ENCODE measurements at regions not wholly inside any gene's neighbourhood (a gene's known extent, or its start where the extent isn't known, plus 50 kb on each side); places are given as distances from the start of the nearest gene placed in this dataset.
"Not testable (repeated sequence)": the region's sequence is repeated elsewhere in the genome, so short reads cannot be mapped to it uniquely, and the experiment has no call there.

DNA sequence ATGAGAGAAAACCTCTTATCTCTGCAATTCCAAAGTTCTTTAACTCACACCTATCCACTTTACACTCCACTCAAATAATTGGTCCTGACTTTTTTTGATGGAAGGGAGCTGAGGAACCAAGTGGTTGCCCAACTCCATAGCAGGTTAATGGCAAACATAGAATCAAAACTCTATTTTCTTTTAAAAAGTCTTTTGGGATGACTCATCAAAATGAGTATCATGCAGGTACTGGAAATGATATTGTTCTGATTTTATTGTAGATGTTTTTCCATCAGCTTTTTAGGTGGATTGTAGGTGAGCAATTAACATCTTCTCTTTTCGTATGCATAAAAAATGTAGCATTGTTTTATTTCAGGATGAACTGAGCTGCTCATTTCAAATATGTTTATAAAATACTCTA, 239.5 kb downstream of the SATB1 start:
- H3T11ph ChIP-seq (ENCODE audit: low read length), result no peak overlapping the region
- TF ChIP-seq, protein P1, sequence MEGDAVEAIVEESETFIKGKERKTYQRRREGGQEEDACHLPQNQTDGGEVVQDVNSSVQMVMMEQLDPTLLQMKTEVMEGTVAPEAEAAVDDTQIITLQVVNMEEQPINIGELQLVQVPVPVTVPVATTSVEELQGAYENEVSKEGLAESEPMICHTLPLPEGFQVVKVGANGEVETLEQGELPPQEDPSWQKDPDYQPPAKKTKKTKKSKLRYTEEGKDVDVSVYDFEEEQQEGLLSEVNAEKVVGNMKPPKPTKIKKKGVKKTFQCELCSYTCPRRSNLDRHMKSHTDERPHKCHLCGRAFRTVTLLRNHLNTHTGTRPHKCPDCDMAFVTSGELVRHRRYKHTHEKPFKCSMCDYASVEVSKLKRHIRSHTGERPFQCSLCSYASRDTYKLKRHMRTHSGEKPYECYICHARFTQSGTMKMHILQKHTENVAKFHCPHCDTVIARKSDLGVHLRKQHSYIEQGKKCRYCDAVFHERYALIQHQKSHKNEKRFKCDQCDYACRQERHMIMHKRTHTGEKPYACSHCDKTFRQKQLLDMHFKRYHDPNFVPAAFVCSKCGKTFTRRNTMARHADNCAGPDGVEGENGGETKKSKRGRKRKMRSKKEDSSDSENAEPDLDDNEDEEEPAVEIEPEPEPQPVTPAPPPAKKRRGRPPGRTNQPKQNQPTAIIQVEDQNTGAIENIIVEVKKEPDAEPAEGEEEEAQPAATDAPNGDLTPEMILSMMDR (conservative IDR thresholded peaks at IDR 0.05), result no peak
- H3K4me2 ChIP-seq (ENCODE audit: insufficient read depth, insufficient read length, low read length), result no peak overlapping the region
- no peak for DNase-seq
- no peak overlapping the region for H2BK15ac ChIP-seq (ENCODE audit: low read depth, low read length)
- no peaks in the 10 kb centered on the region for H3K4me1 ChIP-seq (ENCODE audit: insufficient read depth, low read length)
- no peak overlapping the region for H3K4ac ChIP-seq (ENCODE audit: low read depth, low read length)
- H4K91ac ChIP-seq (ENCODE audit: insufficient read length, low read depth, low read length), result no peak overlapping the region
- H2BK120ac ChIP-seq (ENCODE audit: low read depth, low read length, poor library complexity, severe bottlenecking), result no peak overlapping the region
- H4K20me1 ChIP-seq (ENCODE audit: control insufficient read depth, insufficient read depth, insufficient read length), result no peaks in the 10 kb centered on the region
- H3K27ac ChIP-seq (ENCODE audit: insufficient read length, low read depth, low read length), result no peak overlapping the region
- H3K79me1 ChIP-seq (ENCODE audit: insufficient read depth, low read depth, low read length, poor library complexity, severe bottlenecking), result peaks cover 2% of the 10 kb centered on the region
- no peaks in the 10 kb centered on the region for H3K23me2 ChIP-seq (ENCODE audit: insufficient read length, low read depth, low read length, poor library complexity, severe bottlenecking)
- no peak overlapping the region for H3K56ac ChIP-seq (ENCODE audit: insufficient read length, low read depth, low read length)
- H3K18ac ChIP-seq (ENCODE audit: insufficient read length, low read depth, low read length), result no peak overlapping the region
- no peak overlapping the region for H2BK20ac ChIP-seq (ENCODE audit: low read depth, low read length, poor library complexity, severe bottlenecking)
- no peak overlapping the region for H4K5ac ChIP-seq (ENCODE audit: insufficient read length, low read depth, low read length)
- no peak overlapping the region for H3K23ac ChIP-seq (ENCODE audit: insufficient read length, low read depth, low read length)
- H2AK5ac ChIP-seq (ENCODE audit: insufficient read length, low read length), result no peak overlapping the region
- Mint-ChIP-seq H3K27ac (no peak overlapping the region; a peak in 1 of 7 replicates), H3K9me3 (no peaks in the 10 kb centered on the region), H3K27me3 (ENCODE audit: low read depth) (no peaks in the 10 kb centered on the region), H3K4me1 (no peaks in the 10 kb centered on the region), H3K36me3 (ENCODE audit: insufficient read depth in 1 of 3, low read depth in 3 of 3) (no peaks in the 10 kb centered on the region; a peak in 1 of 7 replicates), H3K4me3 (no peak overlapping the region)
- no peak overlapping the region for H4K8ac ChIP-seq (replicated peaks; ENCODE audit: insufficient read length, low read depth, low read length)
- no peak overlapping the region for H2BK5ac ChIP-seq (ENCODE audit: insufficient read length, low read length)
- no peak overlapping the region for H2BK12ac ChIP-seq (ENCODE audit: insufficient read length, low read depth, low read length)
- no peaks in the 10 kb centered on the region for H3K27me3 ChIP-seq (ENCODE audit: insufficient read depth, low read length)
- no peaks in the 10 kb centered on the region for H3K79me2 ChIP-seq (ENCODE audit: insufficient read depth, low read length)
- H3K14ac ChIP-seq (ENCODE audit: insufficient read depth, low read length), result no peak overlapping the region
- no peak overlapping the region for H3K9ac ChIP-seq (ENCODE audit: extremely low read depth, insufficient read length, low read length)
- H2AFZ ChIP-seq (ENCODE audit: low read length), result no peak overlapping the region
- no peaks in the 10 kb centered on the region for H3K9me3 ChIP-seq (ENCODE audit: control insufficient read depth, low read depth, low read length)
- WGBS (ENCODE audit: extremely low coverage, insufficient read length, low lambda C conversion rate), result no CpG with 5 or more reads among the region's 1 CpG

DNA sequence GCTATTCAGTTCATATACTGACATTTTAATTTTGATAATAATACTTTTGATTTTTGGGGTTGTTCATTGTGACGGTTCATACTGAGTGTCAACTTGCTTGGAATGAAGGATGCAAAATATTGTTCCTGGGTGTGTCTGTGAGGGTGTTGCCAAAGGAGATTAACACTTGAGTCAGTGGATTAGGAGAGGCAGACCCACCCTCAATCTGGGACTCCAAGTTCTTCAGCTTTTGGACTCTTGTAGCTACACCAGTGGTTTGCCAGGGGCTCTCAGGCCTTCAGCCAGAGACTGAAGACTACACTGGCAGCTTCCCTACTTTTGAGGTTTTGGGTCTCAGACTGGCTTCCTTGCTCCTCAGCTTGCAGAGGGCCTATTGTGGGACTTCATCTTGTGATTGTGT, 242.2 kb downstream of the SATB1 start:
- H4K5ac ChIP-seq (ENCODE audit: insufficient read length, low read depth, low read length); H2BK5ac ChIP-seq (ENCODE audit: insufficient read length, low read length); H3K23ac ChIP-seq (ENCODE audit: insufficient read length, low read depth, low read length); H3K27me3 Mint-ChIP-seq (ENCODE audit: low read depth); H3K79me2 ChIP-seq (ENCODE audit: insufficient read depth, low read length); H2BK15ac ChIP-seq (ENCODE audit: low read depth, low read length); H2AK5ac ChIP-seq (ENCODE audit: insufficient read length, low read length); H3K18ac ChIP-seq (ENCODE audit: insufficient read length, low read depth, low read length); H4K91ac ChIP-seq (ENCODE audit: insufficient read length, low read depth, low read length); H3K79me1 ChIP-seq (ENCODE audit: insufficient read depth, low read depth, low read length, poor library complexity, severe bottlenecking); H3K9me3 Mint-ChIP-seq; H3K9me3 ChIP-seq (ENCODE audit: control insufficient read depth, low read depth, low read length); H3K9ac ChIP-seq (ENCODE audit: extremely low read depth, insufficient read length, low read length); H3K56ac ChIP-seq (ENCODE audit: insufficient read length, low read depth, low read length); H3K27ac ChIP-seq (ENCODE audit: insufficient read length, low read depth, low read length); H3T11ph ChIP-seq (ENCODE audit: low read length); H3K27ac Mint-ChIP-seq; H3K23me2 ChIP-seq (ENCODE audit: insufficient read length, low read depth, low read length, poor library complexity, severe bottlenecking); H2AFZ ChIP-seq (ENCODE audit: low read length); H3K4me3 Mint-ChIP-seq; H2BK12ac ChIP-seq (ENCODE audit: insufficient read length, low read depth, low read length); H3K27me3 ChIP-seq (ENCODE audit: insufficient read depth, low read length); H3K36me3 Mint-ChIP-seq (ENCODE audit: insufficient read depth in 1 of 3, low read depth in 3 of 3); H2BK20ac ChIP-seq (ENCODE audit: low read depth, low read length, poor library complexity, severe bottlenecking); H3K4me2 ChIP-seq (ENCODE audit: insufficient read depth, insufficient read length, low read length); H3K4ac ChIP-seq (ENCODE audit: low read depth, low read length); DNase-seq; H4K8ac ChIP-seq (replicated peaks; ENCODE audit: insufficient read length, low read depth, low read length); H3K4me1 Mint-ChIP-seq; H2BK120ac ChIP-seq (ENCODE audit: low read depth, low read length, poor library complexity, severe bottlenecking); H3K4me1 ChIP-seq (ENCODE audit: insufficient read depth, low read length); H3K14ac ChIP-seq (ENCODE audit: insufficient read depth, low read length); H4K20me1 ChIP-seq (ENCODE audit: control insufficient read depth, insufficient read depth, insufficient read length): not testable (repeated sequence)
- WGBS (ENCODE audit: extremely low coverage, insufficient read length, low lambda C conversion rate), result no CpG with 5 or more reads among the region's 1 CpG
